Fibroblast of skin of right biceps (primary cell): ENCODE measurements at regions not wholly inside any gene's neighbourhood (a gene's known extent, or its start where the extent isn't known, plus 50 kb on each side); places are given as distances from the start of the nearest gene placed in this dataset.
"Not testable (repeated sequence)": the region's sequence is repeated elsewhere in the genome, so short reads cannot be mapped to it uniquely, and the experiment has no call there.

Source experiments
- DNase-seq: peaks from one replicate; pipeline ENCODE4 v3.0.0-alpha.2; 2013

GRCh38 chr6:80862756-80863155 lies 756.3 kb downstream of the BCKDHB start:
- DNase-seq: no peak

DNA sequence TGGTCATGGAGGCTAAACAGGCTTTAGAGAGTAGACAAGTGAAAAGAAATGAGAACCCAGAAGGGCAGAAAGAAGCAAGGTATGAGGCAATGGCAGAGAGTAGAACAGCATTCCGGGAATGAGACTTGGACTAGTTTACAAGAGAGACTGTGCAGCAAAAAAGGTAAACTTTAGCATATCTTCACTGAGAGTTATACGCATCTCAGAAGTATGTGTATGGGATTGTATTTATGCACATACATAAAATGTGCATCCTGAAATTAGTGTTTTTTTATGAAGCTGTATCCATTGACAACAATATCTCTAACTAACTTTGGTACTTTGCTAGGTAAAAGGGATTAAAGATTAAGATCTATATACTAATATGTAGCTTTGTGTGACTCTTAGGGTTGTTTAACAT lies 753.6 kb downstream of the BCKDHB start:
- no peak for DNase-seq

DNA sequence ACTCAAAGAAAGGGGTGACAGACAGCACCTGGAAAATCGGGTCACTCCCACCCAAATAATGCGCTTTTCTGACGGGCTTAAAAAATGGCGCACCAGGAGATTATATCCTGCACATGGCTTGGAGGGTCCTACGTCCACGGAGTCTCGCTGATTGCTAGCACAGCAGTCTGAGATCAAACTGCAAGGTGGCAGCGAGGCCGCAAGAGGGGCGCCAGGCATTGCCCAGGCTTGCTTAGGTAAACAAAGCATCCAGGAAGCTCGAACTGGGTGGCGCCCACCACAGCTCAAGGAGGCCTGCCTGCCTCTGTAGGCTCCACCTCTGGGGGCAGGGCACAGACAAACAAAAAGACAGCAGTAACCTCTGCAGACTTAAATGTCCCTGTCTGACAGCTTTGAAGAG lies 741.5 kb downstream of the BCKDHB start:
- DNase-seq: not testable (repeated sequence)

DNA sequence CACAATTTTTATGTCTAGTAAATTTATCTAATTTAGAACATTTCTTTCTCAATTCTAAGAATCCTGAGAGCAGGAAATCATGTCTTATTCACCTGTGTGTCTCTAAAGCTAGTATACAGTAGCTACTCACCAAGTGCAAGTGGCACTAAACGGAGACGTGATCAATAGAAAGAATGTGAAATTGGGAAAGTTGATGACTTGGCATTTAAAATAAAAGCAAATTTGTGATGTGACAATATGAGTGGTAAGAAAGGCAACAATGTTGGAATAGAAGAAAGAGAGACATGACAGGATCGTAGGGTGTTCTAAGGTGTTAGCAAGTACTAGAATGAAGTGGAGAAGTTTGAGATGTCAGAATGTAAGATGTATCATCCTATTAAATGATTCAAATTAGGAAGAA lies 725.9 kb downstream of the BCKDHB start:
- no peak for DNase-seq

DNA sequence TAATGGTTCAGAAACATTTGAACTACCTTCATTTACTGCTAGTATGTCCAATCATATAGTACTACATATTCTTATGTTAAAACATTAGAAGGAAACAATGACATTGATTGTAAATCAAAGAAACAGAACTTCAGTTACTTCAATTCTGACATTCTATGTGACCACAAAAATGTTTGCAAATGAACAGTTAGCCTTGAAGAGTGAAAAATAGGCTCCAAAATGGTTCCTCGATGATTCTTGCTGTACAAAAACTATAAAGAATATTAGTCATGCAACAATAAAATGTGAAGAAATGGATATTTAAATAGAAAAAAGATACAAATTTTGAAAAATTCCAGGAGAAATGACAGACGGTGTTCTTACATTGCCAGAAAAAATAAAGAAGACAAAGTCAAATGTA lies 686.9 kb downstream of the BCKDHB start:
- DNase-seq: peak; percentile 73

DNA sequence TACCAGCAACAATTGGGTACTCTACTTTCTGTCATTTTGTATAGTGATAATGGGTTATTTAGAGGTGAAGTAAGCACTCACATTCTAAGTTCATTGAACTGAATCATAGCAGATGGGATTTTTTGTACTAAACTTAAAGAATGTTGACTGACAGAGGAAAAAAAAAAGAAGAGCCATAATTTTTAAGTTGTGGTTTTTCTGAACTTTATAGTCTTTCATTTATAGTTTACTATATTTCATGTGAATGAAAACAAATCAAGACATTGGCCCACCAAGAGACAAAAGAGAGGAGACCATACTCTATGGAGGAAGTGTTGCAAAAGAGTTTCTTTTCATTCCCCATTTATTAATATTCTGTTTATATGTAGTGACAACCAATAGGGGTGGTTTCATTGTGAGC lies 685.7 kb downstream of the BCKDHB start:
- peak; percentile 56 for DNase-seq

GRCh38 chr6:80789912-80790570 lies 683.6 kb downstream of the BCKDHB start:
- peak; percentile 73 for DNase-seq

GRCh38 chr6:80783271-80783670 lies 676.8 kb downstream of the BCKDHB start:
- not testable (repeated sequence) for DNase-seq

DNA sequence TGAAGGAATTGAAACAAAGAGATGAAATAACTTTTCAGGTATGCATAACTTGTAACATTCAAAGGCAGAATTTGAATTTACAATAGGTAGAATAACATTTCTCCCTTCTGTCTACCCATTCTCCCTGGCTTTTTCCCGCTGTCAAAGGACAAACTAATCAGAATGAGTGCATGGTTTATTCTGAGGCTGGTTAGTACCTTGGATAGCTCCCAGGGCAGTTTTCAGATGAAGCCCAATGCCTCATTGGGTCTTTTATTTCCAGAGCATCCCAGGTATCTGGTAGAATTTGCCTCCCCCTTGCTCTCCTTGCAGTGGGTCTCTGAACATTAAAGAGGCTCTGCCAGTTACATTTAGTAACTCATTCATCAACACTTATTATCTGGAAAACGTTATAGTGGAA lies 665.5 kb downstream of the BCKDHB start:
- DNase-seq: peak; percentile 60

GRCh38 chr6:80769106-80769505 lies 662.6 kb downstream of the BCKDHB start:
- DNase-seq: peak; percentile 82

DNA sequence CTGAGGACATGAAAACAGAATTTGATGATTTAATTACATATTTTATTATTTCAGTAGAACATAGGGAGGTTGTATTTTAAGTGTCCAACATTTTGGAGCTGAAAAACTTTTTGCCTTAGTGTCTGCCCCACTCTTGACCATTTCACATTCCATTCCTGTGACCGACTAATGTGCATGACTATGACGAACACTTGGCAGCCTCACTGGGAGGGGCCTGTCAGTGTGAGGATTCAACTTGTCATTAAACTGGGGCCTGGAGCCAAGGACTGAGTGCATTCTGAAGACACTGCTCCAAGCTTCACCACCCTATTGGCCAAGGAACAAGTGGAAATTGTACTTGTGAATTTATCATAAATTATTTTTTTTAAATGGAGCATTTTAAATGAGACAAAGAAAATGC lies 661.3 kb downstream of the BCKDHB start:
- peak; percentile 95 for DNase-seq

DNA sequence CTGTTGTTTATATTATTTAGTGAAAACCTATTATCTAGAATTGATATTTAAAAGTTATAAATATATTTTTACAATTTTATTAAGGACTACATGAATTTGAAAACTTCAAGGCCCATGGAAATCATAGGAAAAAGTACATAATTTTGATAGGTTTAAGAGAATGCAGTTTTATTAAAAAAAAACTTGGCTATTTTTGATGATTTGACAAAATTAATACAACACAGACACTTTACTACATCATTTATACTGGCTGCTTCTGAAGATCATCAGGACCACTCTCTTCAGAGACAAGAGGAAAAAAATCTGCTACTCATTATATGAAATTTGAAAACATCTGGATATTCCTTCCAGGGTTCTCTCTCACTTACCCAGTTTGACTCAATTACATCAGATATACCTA lies 637.7 kb downstream of the BCKDHB start:
- no peak for DNase-seq

GRCh38 chr6:80742481-80742880 lies 636.0 kb downstream of the BCKDHB start:
- peak; percentile 55 for DNase-seq

- peak; percentile 59 for DNase-seq
These were observed 627.2 kb downstream of the BCKDHB start for GRCh38 chr6:80733641-80734040.

GRCh38 chr6:80728830-80729229 lies 622.4 kb downstream of the BCKDHB start:
- no peak for DNase-seq

DNA sequence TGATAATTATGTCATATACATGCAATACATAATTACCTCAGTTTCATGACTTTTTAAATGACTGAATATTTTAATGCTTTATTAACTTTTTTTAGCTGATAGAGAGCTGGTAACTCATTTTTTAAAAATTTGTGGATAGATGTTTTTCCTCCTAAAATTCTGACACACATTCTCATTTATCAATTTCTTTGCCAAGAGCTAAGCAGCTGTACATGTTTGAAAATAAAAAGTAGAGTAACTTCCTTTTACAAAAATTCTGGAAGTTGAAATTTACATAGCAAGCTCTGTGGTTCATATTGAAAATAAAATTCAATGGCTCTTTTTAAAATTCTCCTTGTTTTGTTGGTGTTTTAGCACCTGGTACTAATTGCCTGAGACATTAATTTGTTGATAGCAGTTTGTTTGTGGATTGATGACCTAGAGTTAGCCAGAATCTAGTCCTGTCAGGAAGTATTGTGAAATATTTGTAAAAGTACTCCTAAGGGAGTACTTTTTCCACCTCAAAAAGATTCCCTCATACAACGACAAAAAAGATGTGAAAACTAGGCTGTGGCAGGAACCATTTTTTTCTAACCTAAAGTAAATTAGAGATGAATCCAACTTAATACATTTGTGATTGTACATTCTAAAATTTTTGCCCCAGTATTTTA lies 621.8 kb downstream of the BCKDHB start:
- DNase-seq: peak; percentile 24

DNA sequence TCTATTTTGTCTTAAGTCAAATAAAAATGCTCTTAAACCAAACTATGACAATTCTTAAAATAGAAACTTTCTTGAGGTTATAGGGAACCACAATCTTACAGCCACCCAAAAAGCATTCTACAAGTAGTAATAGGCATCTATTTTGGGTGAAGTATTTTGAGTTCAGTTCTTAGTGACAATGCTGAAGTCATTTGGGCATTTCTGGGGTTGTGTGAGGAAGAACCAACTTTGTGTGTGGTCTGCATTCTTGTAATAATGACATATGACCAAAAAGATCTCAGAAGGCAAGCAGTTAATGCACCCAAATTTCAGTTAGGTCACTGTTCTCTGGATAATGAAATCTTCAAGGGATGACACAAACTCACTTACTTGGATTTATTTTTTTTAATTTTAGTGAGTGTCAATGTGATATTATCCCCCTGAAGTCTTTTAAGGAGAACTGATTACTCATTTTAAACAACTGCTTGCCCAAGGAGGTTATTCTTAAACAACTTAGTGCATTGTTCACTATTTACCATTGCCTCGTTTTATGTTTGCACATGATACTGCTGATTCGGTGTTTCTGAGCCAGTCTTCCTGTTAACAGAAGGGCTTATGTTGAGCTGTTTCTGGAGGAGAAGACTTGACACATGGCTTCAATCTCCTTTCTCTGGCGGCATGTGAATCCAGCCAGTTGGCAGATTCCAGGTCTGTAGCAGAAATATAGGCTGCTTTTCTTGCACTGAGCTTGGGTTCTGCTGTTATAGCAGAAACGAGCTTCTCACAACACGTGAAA lies 618.9 kb downstream of the BCKDHB start:
- peak; percentile 91 for DNase-seq

GRCh38 chr6:80720824-80721223 lies 614.4 kb downstream of the BCKDHB start:
- no peak for DNase-seq

DNA sequence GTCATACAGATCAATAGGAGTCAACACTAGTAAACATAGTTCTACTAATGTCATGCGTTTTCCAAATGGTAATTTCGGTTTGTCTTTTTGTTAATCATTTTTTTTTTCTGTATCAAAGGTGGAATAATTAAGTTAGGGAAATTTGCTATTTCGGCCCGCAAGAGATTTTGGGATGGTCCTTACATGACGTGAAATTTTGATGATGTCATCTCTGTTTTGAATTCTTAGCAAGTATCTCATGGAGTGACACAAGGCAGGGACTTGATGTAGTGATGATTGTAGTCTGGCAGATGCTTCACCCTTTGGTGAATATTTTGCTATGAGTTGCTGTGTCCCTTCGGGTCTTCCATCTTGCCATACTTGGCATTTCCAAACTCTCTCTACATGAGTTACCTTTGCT lies 608.0 kb downstream of the BCKDHB start:
- no peak for DNase-seq

- no peak for DNase-seq
These were observed 592.0 kb downstream of the BCKDHB start for GRCh38 chr6:80698459-80698858.

- no peak for DNase-seq
These were observed 589.8 kb downstream of the BCKDHB start for GRCh38 chr6:80696268-80696667.

DNA sequence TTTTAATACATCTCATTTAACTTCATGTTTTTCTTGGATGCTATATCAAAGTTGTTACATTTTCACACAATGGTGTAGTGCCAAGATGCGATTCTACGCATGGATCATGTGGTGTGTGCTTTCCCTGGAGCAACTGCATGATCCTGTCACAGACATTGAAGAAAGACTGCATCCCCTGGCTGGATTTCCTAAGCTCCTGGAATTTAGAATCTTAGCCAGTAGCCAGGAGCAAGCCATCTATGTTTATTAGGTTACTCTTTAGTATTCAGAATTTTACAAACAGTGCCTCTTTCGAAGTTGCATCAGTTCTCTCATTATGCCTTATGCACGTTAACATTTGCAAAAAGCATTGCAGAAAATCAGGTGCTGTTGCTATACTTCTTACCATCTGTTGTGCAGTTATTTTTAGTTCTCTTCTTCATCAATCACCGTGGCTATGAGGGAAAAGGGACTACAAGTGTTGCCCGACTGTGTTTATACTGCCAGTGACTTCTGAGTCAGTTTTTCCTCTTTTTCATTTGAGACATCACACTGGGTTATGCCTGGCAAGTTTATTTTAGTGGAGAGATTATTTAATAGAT lies 584.2 kb downstream of the BCKDHB start:
- peak; percentile 6 for DNase-seq

- DNase-seq: no peak
These were observed 583.4 kb downstream of the BCKDHB start for GRCh38 chr6:80689716-80690395.
